HepG2 (cell line): ENCODE measurements at regions not wholly inside any gene's neighbourhood (a gene's known extent, or its start where the extent isn't known, plus 50 kb on each side); places are given as distances from the start of the nearest gene placed in this dataset.

Experiments used
- ATAC-seq: fragments of 200-7000 bp; cut with Tn5 transposase; 3 replicates; pipeline ENCODE4 v1.9.1; 2020; ENCODE audit warnings: mild to moderate bottlenecking, moderate library complexity
- BruUV-seq: library from RNA; stranded (reverse); fragments of 400-500 nt; replicated peaks from 2 replicates; lab custom pipeline; 2021; lab: Mats Ljungman, UMichigan
- CTCF ChIA-PET: fragments of 300-600 bp; formaldehyde crosslinking; extraction: SDS; loops from one replicate; lab custom pipeline; 2021; ENCODE audit warnings: low total read pairs, inconsistent platforms, low intra/inter-chr PET ratio; lab: Yijun Ruan, JAX
- POLR2A ChIA-PET: fragments of 350-600 bp; sonication (Branson Sonifier 250); formaldehyde crosslinking; loops from one replicate; lab custom pipeline; 2020; ENCODE audit warnings: antibody characterized with exemption, inconsistent platforms; lab: Yijun Ruan, JAX
- DNase-seq: peaks from one replicate; pipeline ENCODE4 v3.0.0-alpha.2; 2015; ENCODE audit warnings: low spot score
- FAIRE-seq: peaks from 3 replicates; lab custom pipeline; 2011; peaks lifted over from hg19 to GRCh38; lab: Jason Lieb, UNC
- H2AFZ ChIP-seq: one replicate; pipeline ENCODE4 v1.6.1; 2011; ENCODE audit warnings: low read length, inconsistent platforms
- H3K27ac ChIP-seq: fragments of 300-600 bp; 3 replicates; pipeline ENCODE4 v1.8.0; 2011; ENCODE audit warnings: mixed run types, mild to moderate bottlenecking, mixed read lengths, low read length, inconsistent platforms; ENCODE audit not compliant: insufficient read depth; ENCODE audit errors: extremely low read length
- H3K27me3 ChIP-seq, 2 experiments: fragments of 200-600 bp in 1 of 2; 2 replicates in 1 of 2; 3 replicates in 1 of 2; pipeline versions ENCODE4 v1.6.0 to v1.8.0; 2011; ENCODE audit warnings: low read length in 2 of 2, mild to moderate bottlenecking in 2 of 2, moderate library complexity in 2 of 2, inconsistent platforms in 1 of 2; ENCODE audit not compliant: insufficient read depth in 2 of 2, control insufficient read depth in 1 of 2
- H3K36me3 ChIP-seq, 2 experiments: fragments of 200-600 bp in 1 of 2; replicated peaks in 1 of 2; 2 replicates in 1 of 2; 3 replicates in 1 of 2; pipeline versions ENCODE4 v1.5.1 to v1.8.0; 2011; ENCODE audit warnings: low read length in 2 of 2, inconsistent platforms in 1 of 2; ENCODE audit not compliant: insufficient read depth in 2 of 2, control insufficient read depth in 1 of 2
- H3K4me1 ChIP-seq: 2 replicates; pipeline ENCODE4 v1.5.1; 2012; ENCODE audit warnings: low read length, inconsistent platforms; ENCODE audit not compliant: insufficient read depth
- H3K4me2 ChIP-seq: 2 replicates; pipeline ENCODE4 v1.6.0; 2011; ENCODE audit warnings: low read depth, low read length, inconsistent platforms
- H3K4me3 ChIP-seq, 3 experiments: fragments of 200-600 bp in 1 of 3; sonication (generic), shearing (Covaris generic) in 1 of 3; replicated peaks in 1 of 3; 2 replicates each; pipeline ENCODE4 v1.5.1; 2011 to 2016; ENCODE audit warnings: low read length in 3 of 3, inconsistent platforms in 2 of 3, low read depth in 2 of 3, mild to moderate bottlenecking in 2 of 3, control low read depth in 1 of 3, mixed read lengths in 1 of 3; ENCODE audit not compliant: insufficient read depth in 1 of 3
- H3K79me2 ChIP-seq: one replicate; pipeline ENCODE4 v1.6.1; 2011; ENCODE audit warnings: low read length, inconsistent platforms; ENCODE audit not compliant: insufficient read depth
- H3K9ac ChIP-seq: 2 replicates; pipeline ENCODE4 v1.6.0; 2011; ENCODE audit warnings: mild to moderate bottlenecking, low read depth, low read length, inconsistent platforms; ENCODE audit not compliant: insufficient read depth
- H3K9me3 ChIP-seq: 2 replicates; pipeline ENCODE4 v1.5.1; 2012; ENCODE audit warnings: mild to moderate bottlenecking, low read length
- H4K20me1 ChIP-seq: 2 replicates; pipeline ENCODE4 v1.6.0; 2011; ENCODE audit warnings: inconsistent platforms, mild to moderate bottlenecking, low read length, moderate library complexity; ENCODE audit not compliant: insufficient read depth
- AGO1 ChIP-seq: fragments of 200-400 bp; formaldehyde crosslinking; IDR thresholded peaks from 2 replicates; pipeline ENCODE4 v1.6.1; 2017; ENCODE audit warnings: mild to moderate bottlenecking, low read depth, low read length, moderate library complexity; ENCODE audit not compliant: poor library complexity, severe bottlenecking
- AGO2 ChIP-seq: fragments of 200-400 bp; formaldehyde crosslinking; optimal IDR thresholded peaks from 2 replicates; pipeline ENCODE3; 2017; ENCODE audit warnings: mild to moderate bottlenecking, low read depth, low read length, moderate library complexity
- AKNA ChIP-seq: sonication (generic); formaldehyde crosslinking; IDR thresholded peaks from 2 replicates; pipeline ENCODE4 v1.4.0; 2020; ENCODE audit warnings: missing genetic modification reagents, borderline replicate concordance
- EZH2 ChIP-seq: conservative IDR thresholded peaks from 2 replicates; pipeline ENCODE4 v1.6.1; 2012; ENCODE audit warnings: mild to moderate bottlenecking, low read depth, low read length, moderate library complexity
- KAT8 ChIP-seq: IDR thresholded peaks from 2 replicates; pipeline ENCODE4 v1.6.1; 2016; ENCODE audit warnings: missing genetic modification reagents, missing compliant biosample characterization
- MNT ChIP-seq: fragments of 450-650 bp; IDR thresholded peaks from 2 replicates; pipeline ENCODE4 v1.6.1; 2016
- NCOR1 ChIP-seq: fragments of 200-600 bp; sonication (generic); IDR thresholded peaks from 2 replicates; pipeline ENCODE4 v1.7.0; 2017; ENCODE audit warnings: antibody characterized with exemption, low read length, borderline replicate concordance
- NFE2L1 ChIP-seq: sonication (generic); formaldehyde crosslinking; IDR thresholded peaks from 2 replicates; pipeline ENCODE4 v1.4.0; 2020; ENCODE audit warnings: missing genetic modification reagents, mild to moderate bottlenecking, borderline replicate concordance
- POLR2AphosphoS2 ChIP-seq: IDR thresholded peaks from 2 replicates; pipeline ENCODE4 v1.6.1; 2011; ENCODE audit warnings: low read depth, low read length, improper control_type of control experiment
- SIN3B ChIP-seq: fragments of 150-350 bp; IDR thresholded peaks from 2 replicates; pipeline ENCODE4 v1.6.1; 2014; ENCODE audit warnings: low read length
- TBP ChIP-seq: sonication (generic); formaldehyde crosslinking; IDR thresholded peaks from 2 replicates; pipeline ENCODE4 v1.5.0; 2020; ENCODE audit warnings: missing genetic modification reagents
- ZC3H4 ChIP-seq: sonication (generic); formaldehyde crosslinking; IDR thresholded peaks from 2 replicates; pipeline ENCODE4 v1.4.0; 2020; ENCODE audit warnings: missing genetic modification reagents, borderline replicate concordance
- ZNF574 ChIP-seq: sonication (generic); formaldehyde crosslinking; IDR thresholded peaks from 2 replicates; pipeline ENCODE4 v1.4.0; 2020; ENCODE audit warnings: missing genetic modification reagents
- ZNF83 ChIP-seq: sonication (generic); formaldehyde crosslinking; IDR thresholded peaks from 2 replicates; pipeline ENCODE4 v1.4.0; 2020; ENCODE audit warnings: missing genetic modification reagents, mild to moderate bottlenecking, borderline replicate concordance
- WGBS: methylation state at CpG from one replicate; pipeline ENCODE4 v1.1.6; 2017; ENCODE audit warnings: low lambda C conversion rate; 5-methylcytosine and 5-hydroxymethylcytosine counted together
- in situ Hi-C: cut with HindIII; loops from 2 replicates; pipeline ENCODE4 v1.10.0; 2017; ENCODE audit warnings: low pct_unique_long_range_greater_than_20kb; ENCODE audit not compliant: extremely low pct_ligation_motif_present
- intact Hi-C: fragments of 100-400 bp; cut with micrococcal nuclease; formaldehyde crosslinking; loops from one replicate; pipeline ENCODE4 v1.10.0; 2022; ENCODE audit not compliant: unreplicated experiment

- ChIA-PET CTCF (no interaction called here), POLR2A (no interaction called here)
- Histone ChIP-seq H2AFZ (no peak overlapping the region), H3K36me3 (no peaks in the 10 kb centered on the region), H3K9me3 (no peaks in the 10 kb centered on the region), H3K4me3 (no peak overlapping the region), H3K9ac (no peak overlapping the region), H3K4me1 (no peaks in the 10 kb centered on the region), H3K4me2 (no peak overlapping the region), H4K20me1 (no peaks in the 10 kb centered on the region), H3K27me3 (no peaks in the 10 kb centered on the region), H3K27ac (no peak overlapping the region), H3K79me2 (no peaks in the 10 kb centered on the region)
- FAIRE-seq (no peak), ATAC-seq (no peak), DNase-seq (no peak)
- no TSS peak for BruUV-seq
- TF ChIP-seq AGO2, result no peak
- no peak for TF ChIP-seq NFE2L1
- no peak for TF ChIP-seq ZNF574 (CRISPR knock-in tag)
- no peak for TF ChIP-seq EZH2
- TF ChIP-seq TBP (CRISPR knock-in tag), result no peak
- no peak for TF ChIP-seq KAT8 (CRISPR knock-in tag)
- no peak for TF ChIP-seq POLR2AphosphoS2
- TF ChIP-seq ZNF83 (CRISPR knock-in tag), result no peak
- no peak for TF ChIP-seq MNT
- no peak for TF ChIP-seq NCOR1
- no peak for TF ChIP-seq ZC3H4 (CRISPR knock-in tag)
- TF ChIP-seq SIN3B, result no peak
- TF ChIP-seq AKNA (CRISPR knock-in tag), result no peak
- no peak for TF ChIP-seq AGO1
- WGBS, result 0% methylated on average over 3 of the region's 3 CpGs
- intact Hi-C loops (no loop called here), in situ Hi-C loops (no loop called here)
Observed at GRCh38 chr1:194073833-194074232, 887.4 kb upstream of the B3GALT2 start.
